PC-3 (cell line): ENCODE measurements at regions not wholly inside any gene's neighbourhood (a gene's known extent, or its start where the extent isn't known, plus 50 kb on each side); places are given as distances from the start of the nearest gene placed in this dataset.

Source experiments
- ATAC-seq: fragments of 200-7000 bp; cut with Tn5 transposase; 2 replicates; pipeline ENCODE4 v1.9.1; 2020; ENCODE audit warnings: mild to moderate bottlenecking, moderate library complexity
- BruUV-seq: library from RNA; stranded (reverse); fragments of 400-500 nt; replicated peaks from 2 replicates; lab custom pipeline; 2021; lab: Mats Ljungman, UMichigan
- CTCF ChIA-PET: fragments of 300-600 bp; sonication (Branson Sonifier 250); formaldehyde crosslinking; loops from one replicate; lab custom pipeline; 2022; ENCODE audit warnings: antibody characterized with exemption; lab: Charles Lee
- POLR2A ChIA-PET: fragments of 300-600 bp; sonication (Branson Sonifier 250); formaldehyde crosslinking; loops from one replicate; lab custom pipeline; 2022; ENCODE audit warnings: antibody characterized with exemption; ENCODE audit not compliant: unreplicated experiment; lab: Charles Lee
- DNase-seq: peaks from one replicate; pipeline ENCODE4 v3.0.0-alpha.2; 2015
- H2AFZ ChIP-seq: fragments of 300-600 bp; sonication (generic); 2 replicates; pipeline ENCODE4 v1.6.0; 2016; ENCODE audit warnings: antibody characterized with exemption, low read length
- H3F3A ChIP-seq: fragments of 300-600 bp; sonication (generic); one replicate; pipeline ENCODE4 v1.6.0; 2017; ENCODE audit warnings: antibody characterized with exemption, low read length, control low read depth, mild to moderate bottlenecking; ENCODE audit not compliant: unreplicated experiment
- H3K27ac ChIP-seq: fragments of 300-600 bp; sonication (generic); 2 replicates; pipeline ENCODE4 v1.5.1; 2016; ENCODE audit warnings: mild to moderate bottlenecking, low read length
- H3K27me3 ChIP-seq: fragments of 300-600 bp; sonication (generic); 2 replicates; pipeline ENCODE4 v1.6.1; 2016; ENCODE audit warnings: low read length, mixed read lengths
- H3K36me3 ChIP-seq: fragments of 300-600 bp; sonication (generic); 2 replicates; pipeline ENCODE4 v1.6.1; 2016; ENCODE audit warnings: low read depth, mixed run types, low read length, mixed read lengths
- H3K4me1 ChIP-seq: fragments of 300-600 bp; sonication (generic); 2 replicates; pipeline ENCODE4 v1.5.1; 2016; ENCODE audit warnings: low read length; ENCODE audit not compliant: insufficient read depth
- H3K4me2 ChIP-seq: fragments of 300-600 bp; sonication (generic); 2 replicates; pipeline ENCODE4 v1.6.0; 2016; ENCODE audit warnings: low read length
- H3K4me3 ChIP-seq: fragments of 300-600 bp; sonication (generic); 2 replicates; pipeline ENCODE4 v1.5.1; 2016; ENCODE audit warnings: mild to moderate bottlenecking, low read length, mixed read lengths
- H3K79me2 ChIP-seq: fragments of 300-600 bp; sonication (generic); 2 replicates; pipeline ENCODE4 v1.6.1; 2017; ENCODE audit warnings: low read length, mixed read lengths
- H3K9ac ChIP-seq: fragments of 300-600 bp; sonication (generic); 2 replicates; pipeline ENCODE4 v1.6.0; 2016; ENCODE audit warnings: mild to moderate bottlenecking, low read length
- H3K9me2 ChIP-seq: fragments of 300-600 bp; sonication (generic); replicated peaks from 2 replicates; pipeline ENCODE4 v1.6.1; 2016; ENCODE audit warnings: mixed run types, low read length, mixed read lengths
- H3K9me3 ChIP-seq: fragments of 300-600 bp; sonication (generic); 2 replicates; pipeline ENCODE4 v1.6.1; 2016; ENCODE audit warnings: low read length, mixed read lengths
- H4K20me1 ChIP-seq: fragments of 300-600 bp; sonication (generic); 2 replicates; pipeline ENCODE4 v1.6.1; 2016; ENCODE audit warnings: low read length, mixed read lengths
- EZH2 ChIP-seq: fragments of 300-600 bp; sonication (generic); IDR thresholded peaks from one replicate; pipeline ENCODE4 v1.6.1; 2017; ENCODE audit warnings: antibody characterized with exemption, mild to moderate bottlenecking, low read length; ENCODE audit not compliant: unreplicated experiment
- EZH2phosphoT487 ChIP-seq: fragments of 300-600 bp; sonication (generic); IDR thresholded peaks from 2 replicates; pipeline ENCODE4 v1.6.1; 2018; ENCODE audit warnings: mild to moderate bottlenecking, antibody characterized with exemption, low read length, borderline replicate concordance
- intact Hi-C: fragments of 100-400 bp; cut with micrococcal nuclease; formaldehyde crosslinking; loops from 2 replicates; pipeline ENCODE4 v1.9.0; 2023
- TF ChIP-seq, protein P1 (sequence below): fragments of 300-600 bp; sonication (generic); conservative IDR thresholded peaks from 2 replicates; pipeline ENCODE4 v1.5.1; 2017; ENCODE audit warnings: antibody characterized with exemption, low read depth, mild to moderate bottlenecking, low read length

DNA sequence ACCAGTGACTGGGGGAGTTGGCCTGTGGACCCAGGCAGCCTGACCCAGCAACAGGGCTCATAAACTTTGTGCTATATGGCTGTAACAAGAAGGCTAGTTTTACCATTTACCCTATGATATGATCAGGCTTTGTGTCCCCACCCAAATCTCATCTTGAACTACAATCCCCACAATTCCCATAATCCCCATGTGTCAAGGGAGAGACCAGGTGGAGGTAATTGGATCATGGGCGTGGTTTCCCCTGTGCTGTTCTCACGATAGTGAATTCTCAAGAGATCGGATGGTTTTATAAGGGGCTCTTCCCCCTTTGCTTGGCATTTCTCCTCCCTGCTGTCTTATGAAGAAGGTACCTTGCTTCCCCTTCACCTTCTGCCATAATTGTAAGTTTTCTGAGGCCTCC, 111.2 kb upstream of the NLRP1 start:
- ATAC-seq (no peak), DNase-seq (no peak)
- Histone ChIP-seq H3F3A (no peaks in the 10 kb centered on the region), H3K9me3 (no peaks in the 10 kb centered on the region), H4K20me1 (no peaks in the 10 kb centered on the region), H3K9me2 (no peaks in the 10 kb centered on the region), H3K9ac (no peak overlapping the region), H3K79me2 (no peaks in the 10 kb centered on the region), H2AFZ (no peak overlapping the region), H3K27ac (no peak overlapping the region), H3K4me2 (no peak overlapping the region), H3K4me1 (peaks cover 16% of the 10 kb centered on the region), H3K4me3 (no peak overlapping the region), H3K27me3 (no peaks in the 10 kb centered on the region), H3K36me3 (no peaks in the 10 kb centered on the region)
- intact Hi-C loops: no loop called here
- CTCF ChIA-PET: no interaction called here
- POLR2A ChIA-PET: no interaction called here
- no TSS peak for BruUV-seq
- no peak for TF ChIP-seq EZH2phosphoT487
- TF ChIP-seq, protein P1, sequence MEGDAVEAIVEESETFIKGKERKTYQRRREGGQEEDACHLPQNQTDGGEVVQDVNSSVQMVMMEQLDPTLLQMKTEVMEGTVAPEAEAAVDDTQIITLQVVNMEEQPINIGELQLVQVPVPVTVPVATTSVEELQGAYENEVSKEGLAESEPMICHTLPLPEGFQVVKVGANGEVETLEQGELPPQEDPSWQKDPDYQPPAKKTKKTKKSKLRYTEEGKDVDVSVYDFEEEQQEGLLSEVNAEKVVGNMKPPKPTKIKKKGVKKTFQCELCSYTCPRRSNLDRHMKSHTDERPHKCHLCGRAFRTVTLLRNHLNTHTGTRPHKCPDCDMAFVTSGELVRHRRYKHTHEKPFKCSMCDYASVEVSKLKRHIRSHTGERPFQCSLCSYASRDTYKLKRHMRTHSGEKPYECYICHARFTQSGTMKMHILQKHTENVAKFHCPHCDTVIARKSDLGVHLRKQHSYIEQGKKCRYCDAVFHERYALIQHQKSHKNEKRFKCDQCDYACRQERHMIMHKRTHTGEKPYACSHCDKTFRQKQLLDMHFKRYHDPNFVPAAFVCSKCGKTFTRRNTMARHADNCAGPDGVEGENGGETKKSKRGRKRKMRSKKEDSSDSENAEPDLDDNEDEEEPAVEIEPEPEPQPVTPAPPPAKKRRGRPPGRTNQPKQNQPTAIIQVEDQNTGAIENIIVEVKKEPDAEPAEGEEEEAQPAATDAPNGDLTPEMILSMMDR: no peak
- TF ChIP-seq EZH2: no peak

DNA sequence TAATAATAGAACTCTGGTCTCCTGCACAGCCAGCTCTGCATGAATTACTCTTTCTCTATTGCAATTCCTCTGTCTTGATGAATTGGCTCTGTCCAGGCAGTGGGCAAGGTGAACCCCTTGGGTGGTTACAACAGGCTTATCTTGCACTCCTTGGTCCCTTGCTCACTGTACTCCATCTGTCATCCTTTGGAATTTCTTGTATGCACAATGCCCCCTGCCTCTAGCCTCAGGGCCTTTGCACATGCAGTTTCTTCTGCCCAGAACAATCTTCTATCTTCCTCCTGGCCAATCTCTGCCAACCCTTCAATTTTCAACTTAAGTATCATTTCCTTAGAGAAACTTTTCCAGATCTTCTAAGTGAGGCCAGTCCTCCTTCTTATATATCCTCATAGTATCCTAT, 114.7 kb upstream of the NLRP1 start:
- Histone ChIP-seq H3K9me3 (no peaks in the 10 kb centered on the region), H3F3A (no peaks in the 10 kb centered on the region), H4K20me1 (no peaks in the 10 kb centered on the region), H3K27ac (no peak overlapping the region), H3K4me3 (no peak overlapping the region), H3K4me2 (no peak overlapping the region), H3K4me1 (peaks cover 14% of the 10 kb centered on the region), H3K9ac (no peak overlapping the region), H3K36me3 (no peaks in the 10 kb centered on the region), H3K79me2 (no peaks in the 10 kb centered on the region), H2AFZ (no peak overlapping the region), H3K9me2 (no peaks in the 10 kb centered on the region), H3K27me3 (no peaks in the 10 kb centered on the region)
- DNase-seq (no peak), ATAC-seq (no peak)
- intact Hi-C loops: no loop called here
- TF ChIP-seq EZH2phosphoT487: no peak
- TF ChIP-seq, protein P1: no peak
- no peak for TF ChIP-seq EZH2
- POLR2A ChIA-PET: no interaction called here
- BruUV-seq: no TSS peak
- CTCF ChIA-PET: no interaction called here

DNA sequence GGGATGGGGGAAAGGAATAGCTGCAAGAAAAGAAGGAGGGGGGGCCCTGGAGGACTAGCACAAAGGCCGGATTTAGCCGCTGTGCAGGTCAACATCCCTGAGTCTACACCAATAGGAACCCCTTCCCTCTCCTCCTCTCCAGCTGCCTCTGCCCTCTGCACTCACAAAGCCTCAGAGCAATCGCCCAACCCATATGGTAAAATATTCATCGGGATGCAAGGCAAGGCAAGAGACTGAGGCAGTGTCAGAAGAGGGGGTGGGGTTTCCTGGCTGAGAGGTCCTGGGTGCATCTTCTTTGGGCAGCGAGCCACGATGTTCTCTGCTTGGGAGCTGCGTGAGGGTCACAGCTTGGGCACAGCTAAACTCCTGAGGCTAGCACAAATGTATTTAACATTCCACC, 115.5 kb upstream of the NLRP1 start:
- Histone ChIP-seq H3K4me1 (0 out of 2 replicates have a peak, but pooled peaks cover 6% of the 10 kb centered on the region), H4K20me1 (no peaks in the 10 kb centered on the region), H3K79me2 (no peaks in the 10 kb centered on the region), H3K4me2 (no peak overlapping the region), H3K27me3 (no peaks in the 10 kb centered on the region), H2AFZ (no peak overlapping the region), H3K9ac (no peak overlapping the region), H3K4me3 (no peak overlapping the region), H3K9me3 (no peaks in the 10 kb centered on the region), H3K36me3 (no peaks in the 10 kb centered on the region), H3K9me2 (no peaks in the 10 kb centered on the region), H3F3A (no peaks in the 10 kb centered on the region), H3K27ac (no peak overlapping the region)
- intact Hi-C loops: no loop called here
- POLR2A ChIA-PET: no interaction called here
- no peak for DNase-seq
- no peak for ATAC-seq
- CTCF ChIA-PET: no interaction called here
- no TSS peak for BruUV-seq
- TF ChIP-seq EZH2: no peak
- TF ChIP-seq, protein P1: no peak
- TF ChIP-seq EZH2phosphoT487: no peak
